Midbrain (tissue), 1 donor: ENCODE measurements at regions not wholly inside any gene's neighbourhood (a gene's known extent, or its start where the extent isn't known, plus 50 kb on each side); places are given as distances from the start of the nearest gene placed in this dataset.

Source experiments
- DNase-seq: peaks from one replicate; lab custom pipeline; 2025; lab: John Stamatoyannopoulos, UW

- no peak for DNase-seq
These were observed 190.8 kb upstream of the HNRNPA3 start for GRCh38 chr2:177021706-177022343.

- DNase-seq, result no peak
These were observed 187.8 kb upstream of the HNRNPA3 start for GRCh38 chr2:177024765-177025164.

- no peak for DNase-seq
These were observed 186.3 kb upstream of the HNRNPA3 start for GRCh38 chr2:177026253-177026652.

GRCh38 chr2:177026956-177027355 is 185.6 kb upstream of the HNRNPA3 start:
- no peak for DNase-seq

GRCh38 chr2:177028296-177028695 is 184.3 kb upstream of the HNRNPA3 start:
- no peak for DNase-seq

- no peak for DNase-seq
These were observed 183.5 kb upstream of the HNRNPA3 start for GRCh38 chr2:177029075-177029474.

- no peak for DNase-seq
These were observed 183.1 kb upstream of the HNRNPA3 start for GRCh38 chr2:177029501-177029900.

GRCh38 chr2:177029901-177030300 is 182.7 kb upstream of the HNRNPA3 start:
- DNase-seq, result no peak

- DNase-seq, result peak; percentile 60
These were observed 182.0 kb upstream of the HNRNPA3 start for GRCh38 chr2:177030451-177031105.

GRCh38 chr2:177031438-177032180 is 181.0 kb upstream of the HNRNPA3 start:
- DNase-seq, result no peak

- DNase-seq, result no peak
These were observed 175.8 kb upstream of the HNRNPA3 start for GRCh38 chr2:177036747-177037146.

GRCh38 chr2:177037569-177037968 is 175.0 kb upstream of the HNRNPA3 start:
- no peak for DNase-seq

GRCh38 chr2:177038787-177039484 is 173.7 kb upstream of the HNRNPA3 start:
- no peak for DNase-seq

- DNase-seq, result no peak
These were observed 170.3 kb upstream of the HNRNPA3 start for GRCh38 chr2:177042311-177042710.

- DNase-seq, result no peak
These were observed 167.9 kb upstream of the HNRNPA3 start for GRCh38 chr2:177044671-177045070.

- DNase-seq, result no peak
These were observed 163.6 kb upstream of the HNRNPA3 start for GRCh38 chr2:177048981-177049380.

- no peak for DNase-seq
These were observed 161.3 kb upstream of the HNRNPA3 start for GRCh38 chr2:177051278-177051677.

- no peak for DNase-seq
These were observed 160.1 kb upstream of the HNRNPA3 start for GRCh38 chr2:177052471-177052870.

- DNase-seq, result no peak
These were observed 159.6 kb upstream of the HNRNPA3 start for GRCh38 chr2:177053038-177053437.

- DNase-seq, result no peak
These were observed 158.9 kb upstream of the HNRNPA3 start for GRCh38 chr2:177053716-177054115.

GRCh38 chr2:177056481-177056929 is 156.1 kb upstream of the HNRNPA3 start:
- no peak for DNase-seq

GRCh38 chr2:177058747-177059146 is 153.8 kb upstream of the HNRNPA3 start:
- no peak for DNase-seq
